GM18951 (cell line): ENCODE measurements at regions not wholly inside any gene's neighbourhood (a gene's known extent, or its start where the extent isn't known, plus 50 kb on each side); places are given as distances from the start of the nearest gene placed in this dataset.
"Not testable (repeated sequence)": the region's sequence is repeated elsewhere in the genome, so short reads cannot be mapped to it uniquely, and the experiment has no call there.

Source experiments
- POLR2A ChIP-seq: IDR thresholded peaks from 4 replicates; pipeline ENCODE4 v1.6.1; 2011; ENCODE audit warnings: mild to moderate bottlenecking; ENCODE audit not compliant: insufficient read length, insufficient read depth; ENCODE audit errors: extremely low read depth
- in situ Hi-C: fragments of 300-500 bp; cut with MboI; formaldehyde crosslinking; loops from one replicate; pipeline ENCODE4 v1.12.0; 2022; ENCODE audit warnings: low sequenced_read_pairs, mixed read lengths, inconsistent platforms; ENCODE audit not compliant: unreplicated experiment

- TF ChIP-seq POLR2A: no peak
- in situ Hi-C loops: no loop called here
These were observed 120.5 kb downstream of the PMAIP1 start for GRCh38 chr18:60020107-60020925.

DNA sequence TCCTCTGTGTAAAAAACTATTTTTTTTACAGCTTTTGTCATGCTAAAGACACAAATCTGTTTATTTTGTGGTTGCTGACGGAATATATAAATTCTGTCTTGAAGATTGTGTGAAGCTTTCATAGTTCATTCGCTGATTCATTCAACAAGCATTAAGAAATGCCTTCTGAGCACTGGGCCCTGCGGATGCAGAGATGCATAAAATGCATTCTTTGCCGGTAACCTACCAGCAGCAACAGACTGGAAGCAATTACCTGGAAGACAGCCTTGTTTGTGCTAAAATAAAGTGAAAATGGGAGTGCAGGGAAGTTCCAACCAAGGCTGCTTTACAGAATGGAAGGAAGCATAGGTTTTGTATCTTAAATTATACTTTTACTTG, 119.7 kb downstream of the PMAIP1 start:
- in situ Hi-C loops: no loop called here
- TF ChIP-seq POLR2A: no peak

DNA sequence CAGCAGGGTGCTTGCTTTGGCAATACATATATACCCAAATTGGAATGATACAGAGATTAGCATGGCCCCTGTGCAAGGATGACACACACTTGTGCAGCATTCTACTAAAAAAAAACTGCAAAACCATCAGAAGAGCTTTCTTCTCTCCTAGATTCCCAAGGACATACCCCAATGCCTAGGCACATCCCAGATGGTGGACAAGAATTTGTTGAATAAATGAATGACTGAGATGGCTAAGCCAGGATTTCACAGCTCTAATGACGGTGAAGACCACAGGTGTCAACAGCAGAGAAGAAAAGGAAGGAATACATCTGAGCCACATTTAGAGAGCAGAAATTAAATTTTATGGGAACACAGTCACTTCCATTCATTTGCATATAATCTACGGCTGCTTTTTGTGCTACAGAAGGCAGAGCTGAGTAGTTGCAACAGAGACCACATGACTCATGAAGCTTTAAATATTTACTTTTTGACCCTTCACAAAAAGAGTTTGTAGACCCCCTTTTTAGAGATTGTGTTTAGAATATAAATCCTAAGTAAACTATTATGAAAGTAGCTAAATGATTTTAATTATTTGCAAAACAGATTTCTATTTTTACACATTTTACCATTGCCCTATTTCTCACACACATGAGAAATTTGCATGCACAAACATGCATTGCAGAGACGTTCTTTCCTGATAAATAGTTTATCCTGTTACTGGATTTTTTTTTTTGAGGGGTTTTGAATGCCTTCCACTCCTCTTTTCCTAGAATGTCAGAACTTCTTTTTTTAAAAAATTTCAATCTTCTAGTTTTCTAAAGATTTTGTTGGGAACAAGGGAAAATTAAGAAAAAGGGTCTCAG, 119.0 kb downstream of the PMAIP1 start:
- in situ Hi-C loops: no loop called here
- TF ChIP-seq POLR2A: no peak

DNA sequence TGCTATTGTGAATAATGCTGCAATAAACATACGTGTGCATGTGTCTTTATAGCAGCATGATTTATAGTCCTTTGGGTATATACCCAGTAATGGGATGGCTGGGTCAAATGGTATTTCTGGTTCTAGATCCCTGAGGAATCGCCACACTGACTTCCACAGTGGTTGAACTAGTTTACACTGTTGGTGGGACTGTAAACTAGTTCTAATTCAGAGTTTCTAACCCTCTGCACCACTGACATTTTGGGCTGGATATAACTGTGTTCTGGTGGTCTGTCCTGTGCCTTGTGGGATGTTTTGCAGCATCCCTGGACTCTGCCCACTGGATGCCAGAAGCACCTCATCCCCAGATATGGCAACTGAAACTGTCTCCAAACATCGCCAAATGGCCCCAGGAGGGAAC, 118.3 kb downstream of the PMAIP1 start:
- in situ Hi-C loops: not testable (repeated sequence)

DNA sequence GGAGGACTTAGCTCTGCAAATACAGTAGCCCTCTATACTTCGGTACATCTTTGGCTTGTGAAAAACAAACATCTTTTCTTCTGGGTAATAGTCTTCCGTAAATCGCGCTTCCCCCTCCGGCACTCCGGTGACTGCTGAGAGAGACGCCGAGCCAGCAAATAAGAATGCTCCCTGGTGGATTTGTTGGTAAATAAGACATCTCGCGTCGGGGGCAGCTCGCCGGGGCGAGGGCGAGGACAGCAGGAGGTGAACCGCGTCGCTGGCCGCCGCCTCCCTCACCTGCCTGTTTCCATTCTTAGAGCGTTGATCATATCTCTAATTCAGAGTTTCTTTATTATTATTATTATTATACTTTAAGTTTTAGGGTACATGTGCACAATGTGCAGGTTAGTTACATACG, 117.6 kb downstream of the PMAIP1 start:
- in situ Hi-C loops: no loop called here

GRCh38 chr18:60015826-60016225, 116.0 kb downstream of the PMAIP1 start:
- in situ Hi-C loops: not testable (repeated sequence)

More for the DNA sequence above, 117.6 kb downstream of the PMAIP1 start:
- no peak for TF ChIP-seq POLR2A

- in situ Hi-C loops: not testable (repeated sequence)
These were observed 113.4 kb downstream of the PMAIP1 start for GRCh38 chr18:60013148-60013547.

DNA sequence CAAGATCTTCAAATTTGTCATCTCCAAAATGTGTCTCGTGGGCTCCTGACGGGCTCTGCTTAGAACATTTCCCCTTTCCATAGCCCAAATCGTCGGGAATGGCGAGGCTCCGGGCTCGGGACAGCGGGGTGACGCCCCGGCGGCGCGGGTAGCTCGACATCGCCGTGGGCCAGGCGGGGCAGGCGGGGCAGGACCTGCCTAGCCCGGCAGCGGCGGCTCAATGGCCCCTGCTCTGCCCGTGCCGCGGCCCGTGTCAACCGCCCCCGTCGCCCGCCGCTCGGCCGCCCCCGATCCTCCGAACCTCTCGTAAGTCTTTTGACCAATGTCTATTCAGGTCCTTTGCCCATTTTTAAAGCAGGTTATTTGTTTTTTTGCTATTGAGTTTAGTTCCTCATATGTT, 111.2 kb downstream of the PMAIP1 start:
- no peak for TF ChIP-seq POLR2A
- in situ Hi-C loops: no loop called here

GRCh38 chr18:60010513-60010912, 110.7 kb downstream of the PMAIP1 start:
- no peak for TF ChIP-seq POLR2A
- in situ Hi-C loops: no loop called here

GRCh38 chr18:60007661-60008060, 107.9 kb downstream of the PMAIP1 start:
- TF ChIP-seq POLR2A: no peak
- in situ Hi-C loops: no loop called here

- TF ChIP-seq POLR2A: no peak
- in situ Hi-C loops: no loop called here
These were observed 103.9 kb downstream of the PMAIP1 start for GRCh38 chr18:60003610-60004185.

DNA sequence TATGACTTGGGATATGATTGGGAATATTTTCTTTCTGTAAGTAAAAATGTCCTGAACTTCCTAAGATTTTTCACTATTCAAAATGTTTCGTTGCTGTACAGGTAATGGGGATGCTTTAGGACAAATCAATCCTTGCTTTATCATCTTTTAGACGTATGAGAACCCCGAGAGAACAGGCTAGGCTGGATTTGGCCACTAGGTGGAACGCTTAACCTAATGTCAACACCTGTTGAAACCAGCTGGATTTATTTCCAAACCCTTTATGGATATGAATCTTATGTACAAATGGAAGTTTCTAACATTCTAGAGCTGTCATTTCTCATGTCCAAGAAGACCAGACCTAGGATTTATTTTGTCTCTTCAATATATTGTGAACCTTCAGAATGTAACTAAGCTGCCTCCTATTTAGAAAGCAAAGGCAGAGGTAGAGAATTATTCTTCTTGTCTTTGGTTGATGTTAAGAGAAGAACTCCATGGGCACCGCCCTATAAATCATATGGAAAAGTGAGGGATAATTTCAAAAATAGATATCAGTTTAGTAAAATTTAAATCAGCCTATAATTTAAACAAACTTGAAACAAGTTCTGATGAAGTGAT, 96.7 kb downstream of the PMAIP1 start:
- in situ Hi-C loops: no loop called here
- TF ChIP-seq POLR2A: no peak

- in situ Hi-C loops: no loop called here
These were observed 94.6 kb downstream of the PMAIP1 start for GRCh38 chr18:59994357-59994756.

More at GRCh38 chr18:59994357-59994756, 94.6 kb downstream of the PMAIP1 start:
- no peak for TF ChIP-seq POLR2A
